ENCODE measurements at regions not wholly inside any gene's neighbourhood (a gene's known extent, or its start where the extent isn't known, plus 50 kb on each side); places are given as distances from the start of the nearest gene placed in this dataset.

- TF ChIP-seq CTCF (IDR thresholded peaks at IDR 0.05; ENCODE audit: insufficient read depth, low read depth, low read length), result no peak
- TF ChIP-seq EZH2 (IDR thresholded peaks at IDR 0.05; ENCODE audit: insufficient read depth, low read length), result no peak
Observed at GRCh38 chr2:180722551-180723239, 257.7 kb upstream of the UBE2E3 start.

Measured in astrocyte (in vitro differentiated cells and primary cell).